Activated CD8-positive, alpha-beta memory T cell treated with anti-CD3 and anti-CD28 coated beads for 48 hours (primary cell): ENCODE measurements at regions not wholly inside any gene's neighbourhood (a gene's known extent, or its start where the extent isn't known, plus 50 kb on each side); places are given as distances from the start of the nearest gene placed in this dataset.
"Not testable (repeated sequence)": the region's sequence is repeated elsewhere in the genome, so short reads cannot be mapped to it uniquely, and the experiment has no call there.

Experiments
- DNase-seq, 3 experiments: peaks; one replicate each; pipeline ENCODE4 v3.0.0-alpha.2; 2020; ENCODE audit warnings: low read depth in 2 of 3, low spot score in 2 of 3

DNA sequence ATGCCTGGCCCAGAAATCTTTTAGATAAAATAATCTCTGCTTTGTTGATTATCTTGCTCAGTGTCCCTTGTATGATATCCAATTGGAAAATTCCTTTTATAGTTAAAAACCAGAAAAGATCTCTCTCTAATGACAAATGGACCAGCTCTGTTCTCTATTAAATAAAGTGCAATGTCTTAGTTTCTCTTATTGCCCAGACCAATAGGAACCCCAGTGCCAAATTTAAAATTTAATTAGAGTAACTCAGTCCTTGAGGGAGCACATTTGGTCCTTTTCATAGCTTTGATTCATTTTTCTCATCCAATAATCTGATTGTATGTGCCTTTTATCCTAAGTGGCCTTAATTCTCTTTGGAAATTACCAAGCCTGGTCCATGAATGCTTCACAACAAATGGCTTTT lies 158.9 kb upstream of the FOXK1 start:
- DNase-seq = no peak

GRCh38 chr7:4523873-4524272 lies 158.2 kb upstream of the FOXK1 start:
- no peak for DNase-seq

GRCh38 chr7:4525884-4526283 lies 156.2 kb upstream of the FOXK1 start:
- DNase-seq = no peak

DNA sequence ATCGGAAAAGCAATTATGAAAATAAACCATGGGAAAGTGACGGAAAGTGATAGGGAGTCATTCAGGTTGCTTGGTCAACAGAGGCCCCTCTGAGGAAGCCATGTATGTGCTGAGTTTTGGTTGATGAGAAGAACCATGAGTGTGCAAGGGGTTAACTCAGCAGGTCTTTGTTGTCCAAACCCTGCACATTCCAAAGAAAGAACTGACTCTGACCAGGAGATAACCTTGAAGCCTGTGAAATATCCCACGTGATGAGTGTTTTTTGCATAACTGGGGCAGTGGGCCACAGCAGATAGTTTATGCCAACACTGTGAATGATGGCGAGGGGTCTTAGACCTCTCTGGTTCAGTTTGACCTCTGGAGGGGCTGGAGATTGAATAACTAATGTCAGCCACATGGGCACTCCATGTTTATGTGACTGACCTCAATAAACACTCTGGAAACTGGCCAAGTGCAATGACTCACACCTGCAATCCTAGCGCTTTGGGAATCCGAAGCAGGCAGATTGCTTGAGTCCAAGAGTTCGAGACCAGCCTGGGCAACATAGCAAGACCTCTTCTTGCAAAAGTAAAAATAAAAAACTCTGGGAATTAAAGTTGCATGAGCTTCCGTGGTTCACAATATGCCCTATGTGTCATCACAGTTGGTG lies 154.0 kb upstream of the FOXK1 start:
- DNase-seq = no peak

- no peak for DNase-seq
Measured at GRCh38 chr7:4531236-4531635, 150.9 kb upstream of the FOXK1 start.

GRCh38 chr7:4533339-4533738 lies 148.8 kb upstream of the FOXK1 start:
- not testable (repeated sequence) for DNase-seq

DNA sequence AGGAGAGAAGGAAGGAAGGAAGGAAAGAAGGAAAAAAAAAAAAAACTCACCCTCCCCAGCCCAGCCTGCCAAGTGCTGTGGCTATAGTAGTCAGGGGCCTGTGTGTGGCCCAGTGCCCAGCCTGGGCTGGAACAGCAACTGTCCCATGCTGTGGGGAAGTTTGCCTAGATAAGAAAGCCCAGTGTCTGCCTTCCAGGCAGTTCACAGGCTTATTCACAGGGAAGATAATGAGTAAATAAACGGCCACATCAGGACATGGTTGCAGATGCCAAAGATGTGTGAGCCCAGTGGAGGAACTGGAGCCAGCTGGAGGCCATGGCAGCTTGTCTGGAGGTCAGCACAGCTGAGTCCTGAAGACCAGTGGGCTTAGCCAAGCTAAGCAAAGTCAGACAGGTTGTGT lies 132.4 kb upstream of the FOXK1 start:
- no peak for DNase-seq

GRCh38 chr7:4550117-4550516 lies 132.0 kb upstream of the FOXK1 start:
- DNase-seq = no peak

DNA sequence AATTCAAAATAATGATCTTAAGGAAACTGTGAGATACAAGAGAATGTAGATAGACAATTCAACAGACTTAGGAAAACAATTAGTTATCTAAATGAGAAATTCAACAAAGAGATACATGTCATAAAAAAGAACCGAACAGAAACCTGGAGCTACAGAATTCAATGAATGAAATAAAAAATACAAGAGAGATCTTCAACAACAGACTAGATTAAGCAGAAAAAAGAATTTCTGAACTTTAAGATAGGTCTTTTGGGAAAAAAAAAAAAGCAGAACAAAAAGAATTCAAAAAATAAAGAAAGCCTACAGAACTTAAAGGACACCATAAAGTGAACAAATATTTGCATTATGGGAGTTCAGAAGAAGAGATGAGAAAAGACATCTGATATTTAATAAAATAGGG lies 129.1 kb upstream of the FOXK1 start:
- DNase-seq = no peak

DNA sequence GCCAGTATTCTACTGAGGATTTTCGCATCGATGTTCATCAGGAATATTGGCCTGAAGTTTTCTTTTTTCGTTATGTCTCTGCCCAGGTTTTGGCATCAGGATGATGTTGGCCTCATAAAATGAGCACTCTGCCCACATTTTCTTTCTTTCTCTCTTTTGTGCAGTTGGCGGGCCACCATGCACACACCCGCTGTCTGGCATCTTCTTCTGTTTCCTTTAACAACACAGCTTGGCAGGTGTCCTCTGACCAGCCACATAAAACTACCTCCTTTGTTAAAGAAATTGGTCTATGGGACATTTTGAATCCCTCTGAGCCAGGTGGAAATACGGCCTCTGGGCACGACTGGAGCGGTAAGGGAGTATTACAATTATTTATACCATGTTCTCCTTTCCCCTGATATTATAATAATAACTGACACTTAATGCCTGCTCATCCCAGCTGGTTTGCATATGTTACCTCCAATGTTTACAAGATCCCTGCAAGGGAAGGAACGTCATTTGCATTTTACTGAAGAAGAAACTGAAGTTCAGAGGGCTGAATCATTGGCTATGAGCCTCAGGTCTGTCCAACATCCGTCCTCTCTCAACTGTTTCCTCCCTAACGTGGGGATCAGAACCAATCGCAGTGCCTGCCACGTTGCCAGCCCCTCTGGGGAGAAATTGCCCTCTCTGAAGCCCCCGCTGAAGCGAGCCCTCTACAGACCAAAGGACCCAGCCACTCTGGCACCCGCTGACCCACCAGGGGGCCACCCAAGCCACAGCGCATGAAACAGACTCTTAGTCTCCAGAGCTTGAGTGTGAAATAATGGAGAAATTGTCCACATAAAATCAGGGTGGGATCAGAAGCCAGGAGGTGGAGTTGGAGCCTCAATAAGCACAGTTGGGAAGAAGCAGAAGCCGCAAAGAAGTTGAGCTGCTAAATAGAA lies 125.0 kb upstream of the FOXK1 start:
- no peak for DNase-seq

GRCh38 chr7:4561795-4562194 lies 120.3 kb upstream of the FOXK1 start:
- no peak for DNase-seq

GRCh38 chr7:4566714-4567113 lies 115.4 kb upstream of the FOXK1 start:
- no peak for DNase-seq

DNA sequence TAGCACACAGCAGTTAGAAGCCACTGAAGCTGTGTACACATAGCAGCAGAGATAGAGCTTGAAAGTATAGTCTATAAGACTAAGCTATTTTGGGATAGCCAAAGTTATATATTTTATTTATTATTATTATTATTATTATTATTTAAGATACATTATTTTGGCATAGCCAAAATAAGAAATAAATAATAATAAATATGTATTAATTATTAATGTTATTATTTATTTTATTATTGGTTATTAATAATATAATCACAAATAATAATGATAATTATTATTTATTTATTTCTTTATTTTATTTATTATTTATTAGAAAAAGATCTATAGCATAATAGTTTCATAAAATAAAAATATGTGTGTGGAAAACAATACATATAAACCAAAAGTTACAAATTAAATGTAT lies 107.2 kb upstream of the FOXK1 start:
- DNase-seq = no peak

DNA sequence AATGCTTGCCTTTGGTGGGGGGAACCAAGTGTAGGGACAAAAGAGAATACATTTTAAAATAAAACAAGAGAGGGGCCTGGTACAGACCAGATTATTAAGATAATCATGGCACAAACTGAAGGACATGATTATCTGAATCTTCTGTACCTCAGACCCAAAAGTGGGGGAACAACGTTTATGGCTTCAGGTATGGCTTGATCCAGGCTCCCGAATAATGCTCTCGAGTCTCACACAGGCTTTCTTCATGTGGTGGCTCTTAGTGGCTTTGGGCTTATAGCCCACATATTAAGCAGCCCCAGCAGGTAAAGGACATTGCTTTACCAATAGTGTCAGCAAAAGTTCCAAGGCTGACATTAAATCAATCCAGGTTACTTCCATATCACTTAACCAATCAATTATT lies 106.8 kb upstream of the FOXK1 start:
- DNase-seq = no peak

- no peak for DNase-seq
Measured at GRCh38 chr7:4602905-4603842, 78.9 kb upstream of the FOXK1 start.

DNA sequence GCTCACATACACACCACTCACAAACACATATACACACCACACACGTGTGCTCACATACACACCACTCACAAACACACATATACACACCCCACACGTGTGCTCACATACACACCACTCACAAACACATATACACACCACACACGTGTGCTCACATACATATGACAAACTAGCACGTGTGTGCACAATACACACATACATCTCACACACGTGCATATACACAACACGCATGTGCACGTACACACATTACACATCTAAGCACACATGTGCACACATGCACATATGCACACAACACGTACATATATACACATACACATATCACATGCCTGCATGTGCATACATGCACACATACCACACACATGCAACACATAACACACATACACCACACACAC lies 78.3 kb upstream of the FOXK1 start:
- no peak for DNase-seq

GRCh38 chr7:4604456-4604940 lies 77.6 kb upstream of the FOXK1 start:
- no peak for DNase-seq

DNA sequence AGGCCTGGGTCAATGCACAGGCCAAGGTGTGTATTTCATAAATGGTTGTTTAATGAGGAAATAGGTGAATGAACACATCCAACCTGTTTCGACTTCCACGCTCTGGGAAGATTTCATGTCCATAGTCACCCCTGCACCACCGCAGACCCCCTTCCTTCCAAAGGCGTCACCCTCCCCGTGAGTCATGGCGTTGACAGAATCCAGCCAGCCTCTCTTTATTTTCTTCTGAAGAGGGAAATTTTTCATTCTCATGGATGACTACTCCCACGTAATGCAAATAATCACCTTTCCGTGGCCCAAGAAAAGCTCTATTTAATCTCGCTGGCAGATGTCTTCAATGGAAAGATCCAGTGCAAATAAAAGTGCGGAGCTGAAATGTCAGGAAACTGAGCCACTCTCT lies 75.3 kb upstream of the FOXK1 start:
- DNase-seq = no peak

- DNase-seq = no peak
Measured at GRCh38 chr7:4607311-4607729, 74.8 kb upstream of the FOXK1 start.

- not testable (repeated sequence) for DNase-seq
Measured at GRCh38 chr7:4609576-4609975, 72.5 kb upstream of the FOXK1 start.

DNA sequence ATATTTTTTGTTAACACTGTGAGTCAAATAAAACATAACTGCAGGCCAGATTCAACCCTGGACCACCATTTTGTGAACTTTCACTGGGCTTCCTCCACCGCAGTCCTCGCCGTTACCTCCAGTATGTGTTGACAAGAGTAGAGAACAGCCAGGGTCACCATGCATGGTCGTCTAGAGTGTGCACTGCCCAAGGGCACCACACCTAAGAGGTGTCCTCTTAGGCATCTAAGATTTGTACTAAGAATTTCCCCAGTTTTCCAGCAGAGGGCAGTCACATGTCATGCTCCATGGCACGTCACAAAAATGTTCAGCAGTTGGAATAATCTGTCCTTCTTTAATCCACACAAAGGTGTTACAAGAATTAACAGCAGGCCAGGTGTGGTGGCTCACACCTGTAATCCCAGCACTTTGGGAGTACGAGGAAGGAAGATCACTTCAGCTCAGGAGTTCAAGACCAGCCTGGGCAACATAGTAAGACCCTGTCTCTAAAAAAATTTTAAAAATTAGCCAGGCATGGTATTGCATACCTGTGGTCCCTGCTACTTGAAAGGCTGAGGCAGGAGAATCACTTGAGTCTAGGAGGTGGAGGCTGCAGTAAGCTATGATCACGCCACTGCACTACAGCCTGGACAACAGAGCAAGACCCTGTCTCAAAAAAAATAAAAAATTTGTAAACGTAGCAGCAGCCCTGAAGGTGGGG lies 71.2 kb upstream of the FOXK1 start:
- peak in 1 of 3 experiments; percentile 8 for DNase-seq
